KMS-11 (cell line): ENCODE measurements at regions not wholly inside any gene's neighbourhood (a gene's known extent, or its start where the extent isn't known, plus 50 kb on each side); places are given as distances from the start of the nearest gene placed in this dataset.
"Not testable (repeated sequence)": the region's sequence is repeated elsewhere in the genome, so short reads cannot be mapped to it uniquely, and the experiment has no call there.

Experiments used
- H2AFZ ChIP-seq: fragments of 200-600 bp; sonication (generic); 2 replicates; pipeline ENCODE4 v1.6.1; 2016; ENCODE audit warnings: antibody characterized with exemption, mixed run types, low read depth
- H3K27ac ChIP-seq: fragments of 200-600 bp; sonication (generic); 2 replicates; pipeline ENCODE4 v1.6.1; 2016; ENCODE audit warnings: mild to moderate bottlenecking, mixed run types
- H3K27me3 ChIP-seq: fragments of 200-600 bp; sonication (generic); 2 replicates; pipeline ENCODE4 v1.6.1; 2017; ENCODE audit warnings: mild to moderate bottlenecking, low read depth, mixed run types, moderate library complexity; ENCODE audit not compliant: insufficient read depth
- H3K36me3 ChIP-seq: fragments of 200-600 bp; sonication (generic); 2 replicates; pipeline ENCODE4 v1.6.1; 2017; ENCODE audit warnings: mild to moderate bottlenecking, mixed run types; ENCODE audit not compliant: insufficient read depth
- H3K4me1 ChIP-seq: fragments of 200-600 bp; sonication (generic); 2 replicates; pipeline ENCODE4 v1.6.1; 2016; ENCODE audit warnings: mild to moderate bottlenecking, low read depth, mixed run types; ENCODE audit not compliant: poor library complexity, severe bottlenecking
- H3K4me2 ChIP-seq: fragments of 200-600 bp; sonication (generic); 2 replicates; pipeline ENCODE4 v1.7.0; 2016; ENCODE audit warnings: mild to moderate bottlenecking, mixed run types
- H3K4me3 ChIP-seq: fragments of 200-600 bp; sonication (generic); IDR thresholded peaks from 2 replicates; pipeline ENCODE4 v1.6.1; 2017; ENCODE audit warnings: low read depth, low read length, mixed read lengths; ENCODE audit not compliant: insufficient read depth
- H3K79me2 ChIP-seq: fragments of 200-600 bp; sonication (generic); 2 replicates; pipeline ENCODE4 v1.6.1; 2016; ENCODE audit warnings: low read depth, mixed run types; ENCODE audit not compliant: insufficient read depth
- H3K9ac ChIP-seq: fragments of 200-600 bp; sonication (generic); 2 replicates; pipeline ENCODE4 v1.6.1; 2016; ENCODE audit warnings: mild to moderate bottlenecking, mixed run types
- H4K20me1 ChIP-seq: fragments of 200-600 bp; sonication (generic); 2 replicates; pipeline ENCODE4 v1.6.1; 2016; ENCODE audit warnings: mild to moderate bottlenecking, mixed run types; ENCODE audit not compliant: insufficient read depth
- CTCF ChIP-seq: fragments of 200-600 bp; sonication (generic); conservative IDR thresholded peaks from 2 replicates; pipeline ENCODE4 v1.6.1; 2017; ENCODE audit warnings: low read depth, mild to moderate bottlenecking, antibody characterized with exemption, low read length, moderate library complexity, mixed read lengths

GRCh38 chr1:115159958-115160357 is 70.7 kb upstream of the TSPAN2 start:
- no peak overlapping the region for H3K27ac ChIP-seq
- TF ChIP-seq CTCF, result no peak
- no peak overlapping the region for H3K4me2 ChIP-seq

GRCh38 chr1:115158181-115158580 is 68.9 kb upstream of the TSPAN2 start:
- no peaks in the 10 kb centered on the region for H4K20me1 ChIP-seq
- H3K9ac ChIP-seq, result no peak overlapping the region
- no peak for TF ChIP-seq CTCF
- no peaks in the 10 kb centered on the region for H3K4me1 ChIP-seq
- no peaks in the 10 kb centered on the region for H3K27me3 ChIP-seq
- H3K4me2 ChIP-seq, result no peak overlapping the region
- H3K27ac ChIP-seq, result no peak overlapping the region
- no peak overlapping the region for H2AFZ ChIP-seq
- H3K36me3 ChIP-seq, result no peaks in the 10 kb centered on the region
- no peak overlapping the region for H3K4me3 ChIP-seq
- H3K79me2 ChIP-seq, result no peaks in the 10 kb centered on the region

More at GRCh38 chr1:115159958-115160357, 70.7 kb upstream of the TSPAN2 start:
- Histone ChIP-seq H3K36me3 (no peaks in the 10 kb centered on the region), H3K27me3 (no peaks in the 10 kb centered on the region), H3K9ac (no peak overlapping the region), H3K79me2 (no peaks in the 10 kb centered on the region), H2AFZ (no peak overlapping the region), H3K4me3 (no peak overlapping the region), H3K4me1 (no peaks in the 10 kb centered on the region), H4K20me1 (no peaks in the 10 kb centered on the region)

- Histone ChIP-seq H3K27me3 (no peaks in the 10 kb centered on the region), H3K27ac (no peak overlapping the region), H3K4me2 (no peak overlapping the region), H3K4me1 (no peaks in the 10 kb centered on the region), H3K9ac (no peak overlapping the region), H2AFZ (no peak overlapping the region), H4K20me1 (no peaks in the 10 kb centered on the region), H3K36me3 (no peaks in the 10 kb centered on the region), H3K79me2 (no peaks in the 10 kb centered on the region), H3K4me3 (no peak overlapping the region)
- no peak for TF ChIP-seq CTCF
Measured at GRCh38 chr1:115156826-115157468, 67.6 kb upstream of the TSPAN2 start.

- Histone ChIP-seq H3K36me3 (no peaks in the 10 kb centered on the region), H3K27me3 (no peaks in the 10 kb centered on the region), H3K4me1 (no peaks in the 10 kb centered on the region), H3K4me3 (no peak overlapping the region), H3K27ac (no peak overlapping the region), H3K4me2 (no peak overlapping the region), H3K79me2 (no peaks in the 10 kb centered on the region), H2AFZ (no peak overlapping the region), H4K20me1 (no peaks in the 10 kb centered on the region), H3K9ac (no peak overlapping the region)
- TF ChIP-seq CTCF, result no peak
Measured at GRCh38 chr1:115153966-115154557, 64.8 kb upstream of the TSPAN2 start.

- H3K4me1 ChIP-seq, H3K27ac ChIP-seq, H3K79me2 ChIP-seq, H3K36me3 ChIP-seq, H3K9ac ChIP-seq, H3K4me3 ChIP-seq, H4K20me1 ChIP-seq, H3K4me2 ChIP-seq, H2AFZ ChIP-seq, H3K27me3 ChIP-seq: not testable (repeated sequence)
Measured at GRCh38 chr1:115147928-115148327, 58.6 kb upstream of the TSPAN2 start.
